ENCODE measurements at regions not wholly inside any gene's neighbourhood (a gene's known extent, or its start where the extent isn't known, plus 50 kb on each side); places are given as distances from the start of the nearest gene placed in this dataset.

DNA sequence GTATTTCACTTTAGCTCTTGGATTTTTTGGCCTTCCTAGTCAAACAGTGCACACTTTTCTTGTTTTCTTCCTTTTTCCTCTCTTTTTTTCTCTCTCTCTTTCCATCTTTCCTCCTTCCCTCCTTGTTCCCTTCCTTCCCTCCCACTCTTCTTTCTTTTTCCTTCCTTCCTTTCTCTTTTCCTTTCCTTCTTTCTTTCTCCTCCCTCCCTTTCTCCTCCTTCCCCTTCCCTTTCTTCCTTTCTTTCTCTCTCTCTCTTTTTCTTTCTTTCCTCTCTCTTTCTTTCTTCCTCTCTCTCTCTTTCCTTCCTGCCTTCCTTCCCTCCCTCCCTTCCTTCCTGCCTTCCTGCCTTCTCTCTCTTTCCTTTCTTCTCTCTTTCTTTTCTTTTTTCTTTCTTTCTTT is 181.6 kb upstream of the ELAC2 start:
- TF ChIP-seq EZH2phosphoT487 (conservative IDR thresholded peaks at IDR 0.05; ENCODE audit: low read length), result no peak
- TF ChIP-seq, protein P1, sequence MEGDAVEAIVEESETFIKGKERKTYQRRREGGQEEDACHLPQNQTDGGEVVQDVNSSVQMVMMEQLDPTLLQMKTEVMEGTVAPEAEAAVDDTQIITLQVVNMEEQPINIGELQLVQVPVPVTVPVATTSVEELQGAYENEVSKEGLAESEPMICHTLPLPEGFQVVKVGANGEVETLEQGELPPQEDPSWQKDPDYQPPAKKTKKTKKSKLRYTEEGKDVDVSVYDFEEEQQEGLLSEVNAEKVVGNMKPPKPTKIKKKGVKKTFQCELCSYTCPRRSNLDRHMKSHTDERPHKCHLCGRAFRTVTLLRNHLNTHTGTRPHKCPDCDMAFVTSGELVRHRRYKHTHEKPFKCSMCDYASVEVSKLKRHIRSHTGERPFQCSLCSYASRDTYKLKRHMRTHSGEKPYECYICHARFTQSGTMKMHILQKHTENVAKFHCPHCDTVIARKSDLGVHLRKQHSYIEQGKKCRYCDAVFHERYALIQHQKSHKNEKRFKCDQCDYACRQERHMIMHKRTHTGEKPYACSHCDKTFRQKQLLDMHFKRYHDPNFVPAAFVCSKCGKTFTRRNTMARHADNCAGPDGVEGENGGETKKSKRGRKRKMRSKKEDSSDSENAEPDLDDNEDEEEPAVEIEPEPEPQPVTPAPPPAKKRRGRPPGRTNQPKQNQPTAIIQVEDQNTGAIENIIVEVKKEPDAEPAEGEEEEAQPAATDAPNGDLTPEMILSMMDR (IDR thresholded peaks at IDR 0.05; ENCODE audit: insufficient read depth, low read length, poor library complexity, severe bottlenecking), result no peak
- no peak overlapping the region for H3K4me3 ChIP-seq (ENCODE audit: insufficient read depth, low read length, poor library complexity, severe bottlenecking)

DNA sequence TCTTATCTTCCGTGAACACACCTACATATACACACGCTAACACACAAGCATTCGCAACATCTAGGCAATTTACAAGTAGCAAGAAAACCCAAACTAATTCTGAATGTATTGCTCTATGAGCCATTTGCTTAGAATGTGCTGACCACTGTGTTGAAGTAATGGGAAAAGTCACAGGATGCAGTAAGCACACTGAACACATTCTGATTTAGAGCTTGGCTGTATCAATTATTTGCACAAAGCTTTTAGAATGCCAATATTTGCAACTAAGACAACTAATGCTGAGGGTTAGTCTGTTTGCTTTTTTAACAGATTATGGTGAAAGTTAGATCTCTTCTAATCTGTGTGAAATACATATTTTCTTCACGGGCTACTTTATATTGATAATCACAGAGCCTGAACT is 179.8 kb upstream of the ELAC2 start:
- H3K9me2 ChIP-seq (replicated peaks; ENCODE audit: insufficient read depth, low read length), result no peaks in the 10 kb centered on the region
- TF ChIP-seq EZH2phosphoT487 (conservative IDR thresholded peaks at IDR 0.05; ENCODE audit: low read length), result no peak
- TF ChIP-seq, protein P1 (IDR thresholded peaks at IDR 0.05; ENCODE audit: insufficient read depth, low read length, poor library complexity, severe bottlenecking), result no peak
- no peak overlapping the region for H3K4me2 ChIP-seq (ENCODE audit: low read depth, low read length, poor library complexity, severe bottlenecking)
- H3K9ac ChIP-seq (ENCODE audit: low read length), result no peak overlapping the region
- H4K20me1 ChIP-seq (ENCODE audit: low read depth, low read length), result no peaks in the 10 kb centered on the region
- H3K9me3 ChIP-seq (ENCODE audit: insufficient read depth, low read length), result no peaks in the 10 kb centered on the region
- no peaks in the 10 kb centered on the region for H3F3A ChIP-seq (ENCODE audit: insufficient read depth)
- no peak overlapping the region for H3K4me3 ChIP-seq (ENCODE audit: insufficient read depth, low read length, poor library complexity, severe bottlenecking)
- H3K27ac ChIP-seq (ENCODE audit: low read depth, low read length), result no peak overlapping the region
- no peak overlapping the region for H2AFZ ChIP-seq (ENCODE audit: low read depth, low read length, severe bottlenecking)
- no peaks in the 10 kb centered on the region for H3K27me3 ChIP-seq (ENCODE audit: low read length)
- no peaks in the 10 kb centered on the region for H3K79me2 ChIP-seq (ENCODE audit: insufficient read depth, low read length)
- no peaks in the 10 kb centered on the region for H3K36me3 ChIP-seq (ENCODE audit: low read length)

More for the DNA sequence above, 181.6 kb upstream of the ELAC2 start:
- Histone ChIP-seq H3K79me2 (ENCODE audit: insufficient read depth, low read length) (no peaks in the 10 kb centered on the region), H4K20me1 (ENCODE audit: low read depth, low read length) (no peaks in the 10 kb centered on the region), H3K9ac (ENCODE audit: low read length) (no peak overlapping the region), H3F3A (ENCODE audit: insufficient read depth) (no peaks in the 10 kb centered on the region), H3K9me3 (ENCODE audit: insufficient read depth, low read length) (no peaks in the 10 kb centered on the region), H3K27me3 (ENCODE audit: low read length) (no peaks in the 10 kb centered on the region), H2AFZ (ENCODE audit: low read depth, low read length, severe bottlenecking) (no peak overlapping the region), H3K36me3 (ENCODE audit: low read length) (no peaks in the 10 kb centered on the region), H3K4me2 (ENCODE audit: low read depth, low read length, poor library complexity, severe bottlenecking) (no peak overlapping the region), H3K9me2 (replicated peaks; ENCODE audit: insufficient read depth, low read length) (no peaks in the 10 kb centered on the region), H3K27ac (ENCODE audit: low read depth, low read length) (no peak overlapping the region)

DNA sequence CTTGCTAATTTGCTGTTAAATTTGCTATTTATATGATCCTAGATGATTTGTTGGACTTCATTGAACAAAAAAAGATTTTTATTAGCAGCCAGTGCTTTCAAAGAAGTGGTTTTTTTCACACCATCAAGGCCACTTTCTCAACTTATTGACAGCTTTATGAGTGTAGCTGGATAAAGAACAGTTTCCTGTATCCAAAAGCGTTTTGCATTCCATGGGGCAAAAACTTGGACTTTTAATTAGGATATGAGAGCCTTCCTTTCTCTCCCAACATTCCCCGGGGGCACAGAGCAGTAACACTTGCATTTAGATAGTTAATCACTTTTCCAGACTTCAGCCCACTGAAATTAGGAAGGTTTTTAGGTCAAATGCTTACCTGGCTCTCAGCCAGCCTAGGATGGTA is 177.1 kb upstream of the ELAC2 start:
- Histone ChIP-seq H3K9ac (ENCODE audit: low read length) (no peak overlapping the region), H3K27ac (ENCODE audit: low read depth, low read length) (no peak overlapping the region), H3K36me3 (ENCODE audit: low read length) (no peaks in the 10 kb centered on the region), H3K79me2 (ENCODE audit: insufficient read depth, low read length) (no peaks in the 10 kb centered on the region), H4K20me1 (ENCODE audit: low read depth, low read length) (no peaks in the 10 kb centered on the region), H3K27me3 (ENCODE audit: low read length) (no peaks in the 10 kb centered on the region), H2AFZ (ENCODE audit: low read depth, low read length, severe bottlenecking) (no peak overlapping the region), H3F3A (ENCODE audit: insufficient read depth) (no peaks in the 10 kb centered on the region), H3K4me2 (ENCODE audit: low read depth, low read length, poor library complexity, severe bottlenecking) (no peak overlapping the region), H3K4me3 (ENCODE audit: insufficient read depth, low read length, poor library complexity, severe bottlenecking) (no peak overlapping the region), H3K9me3 (ENCODE audit: insufficient read depth, low read length) (no peaks in the 10 kb centered on the region), H3K9me2 (replicated peaks; ENCODE audit: insufficient read depth, low read length) (no peaks in the 10 kb centered on the region)
- TF ChIP-seq EZH2phosphoT487 (conservative IDR thresholded peaks at IDR 0.05; ENCODE audit: low read length), result no peak
- TF ChIP-seq, protein P1 (IDR thresholded peaks at IDR 0.05; ENCODE audit: insufficient read depth, low read length, poor library complexity, severe bottlenecking), result no peak

Measured in SU-DHL-6 (cell line).